Mesendoderm (in vitro differentiated cells): ENCODE measurements at regions not wholly inside any gene's neighbourhood (a gene's known extent, or its start where the extent isn't known, plus 50 kb on each side); places are given as distances from the start of the nearest gene placed in this dataset.
A peak's percentile ranks its signal among the peaks of the same experiment; 100 is the strongest.

Experiments used
- DNase-seq: peaks from one replicate; pipeline ENCODE4 v3.0.0; 2013
- H2AK5ac ChIP-seq: 2 replicates; pipeline ENCODE4 v1.6.1; 2013; ENCODE audit warnings: low read length, inconsistent platforms
- H2BK120ac ChIP-seq: 2 replicates; pipeline ENCODE4 v1.6.1; 2013; ENCODE audit warnings: low read depth, mild to moderate bottlenecking, low read length, moderate library complexity, mixed read lengths
- H2BK15ac ChIP-seq: replicated peaks from 2 replicates; pipeline ENCODE4 v1.6.1; 2013; ENCODE audit warnings: low read depth, mild to moderate bottlenecking, moderate library complexity
- H2BK5ac ChIP-seq: 2 replicates; pipeline ENCODE4 v1.6.1; 2013; ENCODE audit warnings: low read length, inconsistent platforms
- H3K18ac ChIP-seq: 2 replicates; pipeline ENCODE4 v1.6.1; 2013; ENCODE audit warnings: mild to moderate bottlenecking, low read length, mixed read lengths
- H3K23ac ChIP-seq: one replicate; pipeline ENCODE4 v1.6.1; 2013; ENCODE audit warnings: low read length
- H3K27ac ChIP-seq: 2 replicates; pipeline ENCODE4 v1.5.1; 2013; ENCODE audit warnings: low read depth, mild to moderate bottlenecking, inconsistent platforms, low read length, moderate library complexity
- H3K27me3 ChIP-seq: 2 replicates; pipeline ENCODE4 v1.6.1; 2013; ENCODE audit warnings: low read length, control low read depth, mild to moderate bottlenecking, inconsistent platforms; ENCODE audit not compliant: insufficient read depth, poor library complexity
- H3K36me3 ChIP-seq: 2 replicates; pipeline ENCODE4 v1.6.1; 2013; ENCODE audit warnings: low read length, inconsistent platforms; ENCODE audit not compliant: control insufficient read depth, insufficient read depth
- H3K4ac ChIP-seq: one replicate; pipeline ENCODE4 v1.6.1; 2013; ENCODE audit warnings: low read depth, mild to moderate bottlenecking, low read length, moderate library complexity
- H3K4me1 ChIP-seq: 2 replicates; pipeline ENCODE4 v1.6.1; 2013; ENCODE audit warnings: low read depth, low read length, inconsistent platforms; ENCODE audit not compliant: control insufficient read depth
- H3K4me2 ChIP-seq: 2 replicates; pipeline ENCODE4 v1.6.1; 2013; ENCODE audit warnings: low read length
- H3K4me3 ChIP-seq: 2 replicates; pipeline ENCODE4 v1.5.1; 2013; ENCODE audit warnings: mild to moderate bottlenecking, low read length
- H3K56ac ChIP-seq: one replicate; pipeline ENCODE4 v1.6.1; 2013; ENCODE audit warnings: low read length
- H3K79me1 ChIP-seq: 2 replicates; pipeline ENCODE4 v1.6.1; 2013; ENCODE audit warnings: low read length, inconsistent platforms
- H3K79me2 ChIP-seq: 2 replicates; pipeline ENCODE4 v1.6.1; 2013; ENCODE audit warnings: mild to moderate bottlenecking, low read length; ENCODE audit not compliant: control insufficient read depth, insufficient read depth
- H3K9ac ChIP-seq: 2 replicates; pipeline ENCODE4 v1.6.1; 2013; ENCODE audit warnings: low read length, inconsistent platforms
- H4K5ac ChIP-seq: one replicate; pipeline ENCODE4 v1.6.1; 2013; ENCODE audit warnings: low read length
- H4K8ac ChIP-seq: one replicate; pipeline ENCODE4 v1.6.1; 2013; ENCODE audit warnings: low read depth, mild to moderate bottlenecking, control low read depth, low read length, moderate library complexity
- WGBS: extraction: QIAGEN DNeasy Blood & Tissue Kit; methylation state at CpG from one replicate; pipeline ENCODE4 v1.1.7; 2013; ENCODE audit warnings: low lambda C conversion rate, missing lambda C conversion rate; ENCODE audit not compliant: insufficient coverage; ENCODE audit errors: extremely low coverage; 5-methylcytosine and 5-hydroxymethylcytosine counted together

- no peaks in the 10 kb centered on the region for H3K4me1 ChIP-seq
- no peak overlapping the region for H3K9ac ChIP-seq
- no peak overlapping the region for H2BK5ac ChIP-seq
- no peak overlapping the region for H2BK120ac ChIP-seq
- no peaks in the 10 kb centered on the region for H3K27me3 ChIP-seq
- H3K79me2 ChIP-seq, result no peaks in the 10 kb centered on the region
- no peak overlapping the region for H2BK15ac ChIP-seq
- no peak for DNase-seq
- peak overlapping the region; percentile 10 for H3K56ac ChIP-seq
- H3K4me3 ChIP-seq, result no peak overlapping the region
- H3K18ac ChIP-seq, result no peak overlapping the region
- no peaks in the 10 kb centered on the region for H3K79me1 ChIP-seq
- H4K8ac ChIP-seq, result no peak overlapping the region
- H3K23ac ChIP-seq, result no peak overlapping the region
- no peak overlapping the region for H3K4ac ChIP-seq
- no peaks in the 10 kb centered on the region for H3K36me3 ChIP-seq
- no peak overlapping the region for H3K4me2 ChIP-seq
- H3K27ac ChIP-seq, result no peak overlapping the region
- H4K5ac ChIP-seq, result no peak overlapping the region
- no peak overlapping the region for H2AK5ac ChIP-seq
- WGBS, result no CpG with 5 or more reads among the region's 12 CpGs
Observed at GRCh38 chr16:79430191-79430678, 170.3 kb downstream of the MAF start.

GRCh38 chr16:79429381-79430190 is 171.0 kb downstream of the MAF start:
- H3K27ac ChIP-seq, result no peak overlapping the region
- H2BK15ac ChIP-seq, result no peak overlapping the region
- no peak overlapping the region for H3K4me3 ChIP-seq
- H3K9ac ChIP-seq, result no peak overlapping the region
- H3K79me2 ChIP-seq, result no peaks in the 10 kb centered on the region
- no peaks in the 10 kb centered on the region for H3K27me3 ChIP-seq
- H3K79me1 ChIP-seq, result no peaks in the 10 kb centered on the region
- no peak overlapping the region for H3K23ac ChIP-seq
- no peak overlapping the region for H3K4ac ChIP-seq
- H3K4me2 ChIP-seq, result no peak overlapping the region
- no peak overlapping the region for H3K18ac ChIP-seq
- no peak for DNase-seq
- H3K4me1 ChIP-seq, result no peaks in the 10 kb centered on the region
- no peak overlapping the region for H4K5ac ChIP-seq
- no peak overlapping the region for H3K56ac ChIP-seq
- H2BK5ac ChIP-seq, result no peak overlapping the region
- H2BK120ac ChIP-seq, result no peak overlapping the region
- H2AK5ac ChIP-seq, result no peak overlapping the region
- H4K8ac ChIP-seq, result no peak overlapping the region
- no CpG with 5 or more reads among the region's 16 CpGs for WGBS
- no peaks in the 10 kb centered on the region for H3K36me3 ChIP-seq

- H2BK5ac ChIP-seq, result no peak overlapping the region
- no peak overlapping the region for H3K27ac ChIP-seq
- no peak overlapping the region for H4K5ac ChIP-seq
- no peak overlapping the region for H3K4me3 ChIP-seq
- no peak overlapping the region for H3K4me2 ChIP-seq
- no peak overlapping the region for H2BK15ac ChIP-seq
- H3K79me2 ChIP-seq, result no peaks in the 10 kb centered on the region
- H2AK5ac ChIP-seq, result no peak overlapping the region
- no CpG with 5 or more reads among the region's 6 CpGs for WGBS
- H3K9ac ChIP-seq, result no peak overlapping the region
- no peak for DNase-seq
- H3K36me3 ChIP-seq, result no peaks in the 10 kb centered on the region
- H2BK120ac ChIP-seq, result no peak overlapping the region
- H3K4me1 ChIP-seq, result no peaks in the 10 kb centered on the region
- no peak overlapping the region for H3K56ac ChIP-seq
- no peaks in the 10 kb centered on the region for H3K27me3 ChIP-seq
- H4K8ac ChIP-seq, result no peak overlapping the region
- no peak overlapping the region for H3K23ac ChIP-seq
- no peak overlapping the region for H3K4ac ChIP-seq
- H3K18ac ChIP-seq, result no peak overlapping the region
- no peaks in the 10 kb centered on the region for H3K79me1 ChIP-seq
Observed at GRCh38 chr16:79426663-79427062, 173.9 kb downstream of the MAF start.

- H3K27me3 ChIP-seq, result no peaks in the 10 kb centered on the region
- H4K5ac ChIP-seq, result no peak overlapping the region
- no peaks in the 10 kb centered on the region for H3K79me2 ChIP-seq
- no peak overlapping the region for H3K56ac ChIP-seq
- DNase-seq, result no peak
- H2BK5ac ChIP-seq, result no peak overlapping the region
- no peak overlapping the region for H3K23ac ChIP-seq
- no peak overlapping the region for H3K27ac ChIP-seq
- no peaks in the 10 kb centered on the region for H3K36me3 ChIP-seq
- H2BK120ac ChIP-seq, result no peak overlapping the region
- H3K4ac ChIP-seq, result no peak overlapping the region
- no peak overlapping the region for H4K8ac ChIP-seq
- H2BK15ac ChIP-seq, result no peak overlapping the region
- H2AK5ac ChIP-seq, result no peak overlapping the region
- no CpG with 5 or more reads among the region's 7 CpGs for WGBS
- no peaks in the 10 kb centered on the region for H3K4me1 ChIP-seq
- no peak overlapping the region for H3K9ac ChIP-seq
- H3K4me2 ChIP-seq, result no peak overlapping the region
- no peak overlapping the region for H3K4me3 ChIP-seq
- no peaks in the 10 kb centered on the region for H3K79me1 ChIP-seq
- peak overlapping the region; percentile 10 for H3K18ac ChIP-seq
Observed at GRCh38 chr16:79422064-79422463, 178.5 kb downstream of the MAF start.

GRCh38 chr16:79421126-79421525 is 179.4 kb downstream of the MAF start:
- Histone ChIP-seq H3K79me1 (no peaks in the 10 kb centered on the region), H3K79me2 (no peaks in the 10 kb centered on the region), H2BK15ac (no peak overlapping the region), H3K36me3 (no peaks in the 10 kb centered on the region), H3K9ac (no peak overlapping the region), H3K27ac (no peak overlapping the region), H3K4ac (no peak overlapping the region), H3K23ac (no peak overlapping the region), H3K18ac (no peak overlapping the region), H2AK5ac (no peak overlapping the region), H3K4me3 (no peak overlapping the region), H3K27me3 (no peaks in the 10 kb centered on the region), H4K8ac (no peak overlapping the region), H4K5ac (no peak overlapping the region), H2BK120ac (no peak overlapping the region), H3K56ac (no peak overlapping the region), H3K4me1 (no peaks in the 10 kb centered on the region), H2BK5ac (no peak overlapping the region), H3K4me2 (no peak overlapping the region)
- no CpG with 5 or more reads among the region's 7 CpGs for WGBS
- DNase-seq, result no peak

- no peaks in the 10 kb centered on the region for H3K4me1 ChIP-seq
- no peak overlapping the region for H2BK5ac ChIP-seq
- no peak overlapping the region for H2BK120ac ChIP-seq
- no peak overlapping the region for H3K56ac ChIP-seq
- no peak overlapping the region for H4K5ac ChIP-seq
- no peaks in the 10 kb centered on the region for H3K27me3 ChIP-seq
- no peaks in the 10 kb centered on the region for H3K79me1 ChIP-seq
- H3K9ac ChIP-seq, result no peak overlapping the region
- H3K23ac ChIP-seq, result no peak overlapping the region
- no peak overlapping the region for H3K4ac ChIP-seq
- no peak overlapping the region for H2AK5ac ChIP-seq
- no peaks in the 10 kb centered on the region for H3K79me2 ChIP-seq
- H3K18ac ChIP-seq, result no peak overlapping the region
- WGBS, result no CpG with 5 or more reads among the region's 13 CpGs
- H3K4me2 ChIP-seq, result no peak overlapping the region
- H3K4me3 ChIP-seq, result no peak overlapping the region
- no peak overlapping the region for H2BK15ac ChIP-seq
- no peak for DNase-seq
- H3K36me3 ChIP-seq, result no peaks in the 10 kb centered on the region
- H3K27ac ChIP-seq, result no peak overlapping the region
- H4K8ac ChIP-seq, result no peak overlapping the region
Observed at GRCh38 chr16:79420493-79420892, 180.0 kb downstream of the MAF start.
